GM12874 (cell line): ENCODE measurements at regions not wholly inside any gene's neighbourhood (a gene's known extent, or its start where the extent isn't known, plus 50 kb on each side); places are given as distances from the start of the nearest gene placed in this dataset.

Experiments used
- CTCF ChIP-seq: IDR thresholded peaks from 2 replicates; pipeline ENCODE4 v1.5.1; 2011; ENCODE audit warnings: low read depth, mild to moderate bottlenecking, control low read depth, low read length, moderate library complexity; ENCODE audit not compliant: insufficient read depth

DNA sequence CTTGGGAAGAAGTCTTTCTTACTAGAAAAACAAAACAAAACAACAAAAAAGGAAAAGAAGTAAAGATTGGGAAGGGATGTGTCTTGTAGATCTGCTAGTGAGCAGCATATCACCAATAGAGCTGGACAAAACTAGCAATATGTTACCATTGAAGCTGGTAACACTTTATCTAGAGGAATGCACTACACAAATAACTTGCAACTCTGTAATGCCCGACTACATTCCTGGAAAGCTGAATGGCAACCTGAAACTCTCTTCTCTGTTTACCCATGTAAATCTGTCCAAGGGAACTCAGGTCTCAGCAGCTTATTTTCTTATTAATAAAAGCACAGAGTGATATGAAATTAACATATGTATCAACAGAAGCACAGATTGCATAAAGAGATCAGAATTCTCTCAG is 624.4 kb downstream of the KCNH5 start:
- TF ChIP-seq CTCF = no peak

- TF ChIP-seq CTCF = no peak
These were observed 616.6 kb downstream of the KCNH5 start for GRCh38 chr14:62428429-62429203.

- no peak for TF ChIP-seq CTCF
These were observed 615.6 kb downstream of the KCNH5 start for GRCh38 chr14:62429683-62430082.

DNA sequence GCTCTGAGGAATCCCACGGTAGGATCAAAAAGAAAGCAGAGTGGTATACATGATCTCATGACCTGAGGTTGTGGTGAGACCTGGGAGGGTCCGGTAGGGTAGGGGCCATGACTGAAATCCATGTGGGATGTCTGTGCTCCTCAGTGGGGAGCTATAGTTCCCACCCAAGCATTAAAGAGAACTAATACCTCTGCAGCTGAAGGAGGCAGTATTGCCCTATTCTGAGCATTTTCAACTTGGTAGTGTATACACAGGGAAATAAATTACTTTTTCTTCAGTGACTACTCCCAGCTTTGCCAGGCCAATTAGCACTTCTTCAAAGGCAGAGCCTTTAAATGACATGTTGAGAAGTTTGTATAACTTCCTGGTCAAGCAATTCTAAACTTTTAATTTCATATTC is 613.8 kb downstream of the KCNH5 start:
- TF ChIP-seq CTCF = no peak

GRCh38 chr14:62432955-62433354 is 612.3 kb downstream of the KCNH5 start:
- no peak for TF ChIP-seq CTCF

GRCh38 chr14:62436261-62436660 is 609.0 kb downstream of the KCNH5 start:
- TF ChIP-seq CTCF = no peak

GRCh38 chr14:62439210-62439609 is 606.0 kb downstream of the KCNH5 start:
- no peak for TF ChIP-seq CTCF
